Liver (tissue), 8 donors: ENCODE measurements at regions not wholly inside any gene's neighbourhood (a gene's known extent, or its start where the extent isn't known, plus 50 kb on each side); places are given as distances from the start of the nearest gene placed in this dataset.

Source experiments
- DNase-seq: peaks from one replicate; pipeline ENCODE4 v3.0.0-alpha.2; 2017; ENCODE audit warnings: low spot score
- H3K27ac ChIP-seq, 2 donors: one replicate each; pipeline ENCODE4 v1.7.0; 2013; ENCODE audit warnings: inconsistent platforms in 2 of 2, low read length in 2 of 2, control low read depth in 1 of 2, low read depth in 1 of 2, mild to moderate bottlenecking in 1 of 2
- H3K27me3 ChIP-seq, 4 donors: one replicate each; pipeline versions ENCODE4 v1.6.1 to v1.7.0; 2013; ENCODE audit warnings: low read length in 3 of 4, inconsistent platforms in 1 of 4, mild to moderate bottlenecking in 1 of 4, moderate library complexity in 1 of 4; ENCODE audit not compliant: control insufficient read depth in 4 of 4, insufficient read depth in 4 of 4
- H3K36me3 ChIP-seq, 4 donors: one replicate each; pipeline versions ENCODE4 v1.6.1 to v1.7.0; 2013; ENCODE audit warnings: low read length in 3 of 4, mild to moderate bottlenecking in 3 of 4, low read depth in 1 of 4, moderate library complexity in 1 of 4; ENCODE audit not compliant: control insufficient read depth in 4 of 4, insufficient read depth in 3 of 4
- H3K4me1 ChIP-seq, 4 donors: one replicate each; pipeline versions ENCODE4 v1.6.1 to v1.7.0; 2013; ENCODE audit warnings: low read length in 3 of 4, mild to moderate bottlenecking in 3 of 4, moderate library complexity in 1 of 4; ENCODE audit not compliant: control insufficient read depth in 4 of 4, insufficient read depth in 4 of 4
- H3K4me3 ChIP-seq, 3 donors: one replicate each; pipeline versions ENCODE4 v1.6.1 to v1.7.0; 2013; ENCODE audit warnings: low read length in 3 of 3, control low read depth in 1 of 3, low read depth in 1 of 3, mild to moderate bottlenecking in 1 of 3
- H3K9ac ChIP-seq, 2 donors: one replicate each; pipeline ENCODE4 v1.7.0; 2013; ENCODE audit warnings: low read length in 2 of 2, mild to moderate bottlenecking in 2 of 2, moderate library complexity in 2 of 2, control low read depth in 1 of 2, low read depth in 1 of 2
- H3K9me3 ChIP-seq, 4 donors: one replicate each; pipeline versions ENCODE4 v1.6.1 to v1.7.0; 2013; ENCODE audit warnings: low read length in 3 of 4; ENCODE audit not compliant: control insufficient read depth in 4 of 4
- EGR1 ChIP-seq, 2 donors: IDR thresholded peaks; 2 replicates each; pipeline ENCODE4 v1.6.1; 2016 to 2018; ENCODE audit warnings: antibody characterized with exemption in 2 of 2, low read depth in 2 of 2
- FOXA1 ChIP-seq: IDR thresholded peaks from 2 replicates; pipeline ENCODE4 v1.6.1; 2016; ENCODE audit warnings: antibody characterized with exemption
- FOXA2 ChIP-seq: IDR thresholded peaks from 2 replicates; pipeline ENCODE4 v1.6.1; 2016; ENCODE audit warnings: antibody characterized with exemption
- GABPA ChIP-seq, 2 donors: IDR thresholded peaks in 1 of 2; conservative IDR thresholded peaks in 1 of 2; 2 replicates each; pipeline ENCODE4 v1.6.1; 2016; ENCODE audit warnings: antibody characterized with exemption in 2 of 2, mild to moderate bottlenecking in 1 of 2, moderate library complexity in 1 of 2
- HNF4A ChIP-seq, 2 donors: conservative IDR thresholded peaks; 2 replicates each; pipeline ENCODE4 v1.6.1; 2016; ENCODE audit warnings: antibody characterized with exemption in 2 of 2, mild to moderate bottlenecking in 2 of 2
- HNF4G ChIP-seq: IDR thresholded peaks from 2 replicates; pipeline ENCODE4 v1.6.1; 2016; ENCODE audit warnings: antibody characterized with exemption
- JUND ChIP-seq, 2 donors: IDR thresholded peaks; 2 replicates each; pipeline ENCODE4 v1.6.1; 2016; ENCODE audit warnings: antibody characterized with exemption in 2 of 2
- NR2F2 ChIP-seq: IDR thresholded peaks from 2 replicates; pipeline ENCODE4 v1.6.1; 2016; ENCODE audit warnings: antibody characterized with exemption
- RAD21 ChIP-seq, 2 donors: IDR thresholded peaks; 2 replicates each; pipeline ENCODE4 v1.6.1; 2016; ENCODE audit warnings: antibody characterized with exemption in 2 of 2, mild to moderate bottlenecking in 2 of 2
- RXRA ChIP-seq, 2 donors: IDR thresholded peaks; 2 replicates each; pipeline ENCODE4 v1.6.1; 2017 to 2018; ENCODE audit warnings: antibody characterized with exemption in 2 of 2, mild to moderate bottlenecking in 1 of 2
- SP1 ChIP-seq: IDR thresholded peaks from 2 replicates; pipeline ENCODE4 v1.6.1; 2018; ENCODE audit warnings: antibody characterized with exemption, mild to moderate bottlenecking
- TAF1 ChIP-seq: conservative IDR thresholded peaks from 2 replicates; pipeline ENCODE4 v1.6.1; 2016; ENCODE audit warnings: antibody characterized with exemption, mild to moderate bottlenecking
- YY1 ChIP-seq: IDR thresholded peaks from 2 replicates; pipeline ENCODE4 v1.6.1; 2016; ENCODE audit warnings: antibody characterized with exemption, mild to moderate bottlenecking
- WGBS: extraction: QIAGEN DNeasy Blood & Tissue Kit; methylation state at CpG from one replicate; pipeline ENCODE4 v1.1.7; 2013; 5-methylcytosine and 5-hydroxymethylcytosine counted together
- TF ChIP-seq, protein P1 (sequence below): IDR thresholded peaks from 2 replicates; pipeline ENCODE4 v1.6.1; 2016; ENCODE audit warnings: antibody characterized with exemption
- TF ChIP-seq, protein P2 (sequence below): IDR thresholded peaks from 2 replicates; pipeline ENCODE4 v1.6.1; 2016; ENCODE audit warnings: antibody characterized with exemption
- TF ChIP-seq, protein P3 (sequence below): fragments of 150-350 bp; IDR thresholded peaks from 2 replicates; pipeline ENCODE4 v1.5.1; 2017; ENCODE audit warnings: improper control_type of control experiment, low read depth, low read length; ENCODE audit not compliant: missing input control
- TF ChIP-seq, protein P4 (sequence below): IDR thresholded peaks from 2 replicates; pipeline ENCODE4 v1.6.1; 2016; ENCODE audit warnings: antibody characterized with exemption
- TF ChIP-seq, protein P5 (sequence below): IDR thresholded peaks from 2 replicates; pipeline ENCODE4 v1.6.1; 2016; ENCODE audit warnings: antibody characterized with exemption, mild to moderate bottlenecking
- donor health status: healthy.
- donor health status: healthy.
- donor health status: healthy.
- donor health status: healthy.
- donor health status: healthy.

DNA sequence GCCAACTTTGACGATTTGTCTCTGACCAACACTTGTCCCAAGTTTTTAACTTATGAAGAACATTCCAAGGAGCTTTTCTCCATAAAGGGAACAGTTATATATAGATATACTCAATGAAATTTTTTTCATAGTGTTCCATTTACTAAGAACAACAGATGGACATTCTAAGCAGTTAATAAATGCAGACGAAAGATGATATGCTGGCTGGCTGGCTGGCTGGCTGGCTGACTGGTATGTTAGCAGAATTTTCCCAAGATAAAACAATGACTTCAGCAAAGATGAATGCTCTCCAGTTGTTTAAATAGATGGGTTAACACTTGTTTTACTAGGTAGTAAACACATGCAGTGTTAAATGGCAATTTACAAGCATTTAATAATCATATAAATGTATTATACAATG is 62.2 kb downstream of the SPANXN3 start:
- Histone ChIP-seq H3K9me3 (no peaks in the 10 kb centered on the region), H3K4me3 (no peak overlapping the region), H3K36me3 (no peaks in the 10 kb centered on the region), H3K27me3 (no peaks in the 10 kb centered on the region), H3K4me1 (no peaks in the 10 kb centered on the region), H3K9ac (no peak overlapping the region), H3K27ac (no peak overlapping the region)
- WGBS, result 34% methylated on average over 2 of the region's 2 CpGs
- TF ChIP-seq HNF4A (conservative IDR thresholded peaks at IDR 0.05) (no peak), NR2F2 (no peak), HNF4G (no peak), GABPA (IDR thresholded peaks at IDR 0.05 in 1 of 2, conservative IDR thresholded peaks at IDR 0.05 in 1 of 2) (no peak), EGR1 (IDR thresholded peaks at IDR 0.05; ENCODE audit: low read depth in 2 of 2) (no peak), SP1 (no peak), RAD21 (IDR thresholded peaks at IDR 0.05) (no peak), FOXA1 (no peak), FOXA2 (no peak), YY1 (no peak), TAF1 (no peak), JUND (IDR thresholded peaks at IDR 0.05) (no peak), RXRA (IDR thresholded peaks at IDR 0.05) (no peak)
- TF ChIP-seq, protein P1, sequence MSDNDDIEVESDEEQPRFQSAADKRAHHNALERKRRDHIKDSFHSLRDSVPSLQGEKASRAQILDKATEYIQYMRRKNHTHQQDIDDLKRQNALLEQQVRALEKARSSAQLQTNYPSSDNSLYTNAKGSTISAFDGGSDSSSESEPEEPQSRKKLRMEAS, result no peak
- TF ChIP-seq, protein P2, sequence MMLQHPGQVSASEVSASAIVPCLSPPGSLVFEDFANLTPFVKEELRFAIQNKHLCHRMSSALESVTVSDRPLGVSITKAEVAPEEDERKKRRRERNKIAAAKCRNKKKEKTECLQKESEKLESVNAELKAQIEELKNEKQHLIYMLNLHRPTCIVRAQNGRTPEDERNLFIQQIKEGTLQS, result no peak
- TF ChIP-seq, protein P3, sequence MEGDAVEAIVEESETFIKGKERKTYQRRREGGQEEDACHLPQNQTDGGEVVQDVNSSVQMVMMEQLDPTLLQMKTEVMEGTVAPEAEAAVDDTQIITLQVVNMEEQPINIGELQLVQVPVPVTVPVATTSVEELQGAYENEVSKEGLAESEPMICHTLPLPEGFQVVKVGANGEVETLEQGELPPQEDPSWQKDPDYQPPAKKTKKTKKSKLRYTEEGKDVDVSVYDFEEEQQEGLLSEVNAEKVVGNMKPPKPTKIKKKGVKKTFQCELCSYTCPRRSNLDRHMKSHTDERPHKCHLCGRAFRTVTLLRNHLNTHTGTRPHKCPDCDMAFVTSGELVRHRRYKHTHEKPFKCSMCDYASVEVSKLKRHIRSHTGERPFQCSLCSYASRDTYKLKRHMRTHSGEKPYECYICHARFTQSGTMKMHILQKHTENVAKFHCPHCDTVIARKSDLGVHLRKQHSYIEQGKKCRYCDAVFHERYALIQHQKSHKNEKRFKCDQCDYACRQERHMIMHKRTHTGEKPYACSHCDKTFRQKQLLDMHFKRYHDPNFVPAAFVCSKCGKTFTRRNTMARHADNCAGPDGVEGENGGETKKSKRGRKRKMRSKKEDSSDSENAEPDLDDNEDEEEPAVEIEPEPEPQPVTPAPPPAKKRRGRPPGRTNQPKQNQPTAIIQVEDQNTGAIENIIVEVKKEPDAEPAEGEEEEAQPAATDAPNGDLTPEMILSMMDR, result no peak
- TF ChIP-seq, protein P4, sequence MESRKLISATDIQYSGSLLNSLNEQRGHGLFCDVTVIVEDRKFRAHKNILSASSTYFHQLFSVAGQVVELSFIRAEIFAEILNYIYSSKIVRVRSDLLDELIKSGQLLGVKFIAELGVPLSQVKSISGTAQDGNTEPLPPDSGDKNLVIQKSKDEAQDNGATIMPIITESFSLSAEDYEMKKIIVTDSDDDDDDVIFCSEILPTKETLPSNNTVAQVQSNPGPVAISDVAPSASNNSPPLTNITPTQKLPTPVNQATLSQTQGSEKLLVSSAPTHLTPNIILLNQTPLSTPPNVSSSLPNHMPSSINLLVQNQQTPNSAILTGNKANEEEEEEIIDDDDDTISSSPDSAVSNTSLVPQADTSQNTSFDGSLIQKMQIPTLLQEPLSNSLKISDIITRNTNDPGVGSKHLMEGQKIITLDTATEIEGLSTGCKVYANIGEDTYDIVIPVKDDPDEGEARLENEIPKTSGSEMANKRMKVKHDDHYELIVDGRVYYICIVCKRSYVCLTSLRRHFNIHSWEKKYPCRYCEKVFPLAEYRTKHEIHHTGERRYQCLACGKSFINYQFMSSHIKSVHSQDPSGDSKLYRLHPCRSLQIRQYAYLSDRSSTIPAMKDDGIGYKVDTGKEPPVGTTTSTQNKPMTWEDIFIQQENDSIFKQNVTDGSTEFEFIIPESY, result no peak
- TF ChIP-seq, protein P5, sequence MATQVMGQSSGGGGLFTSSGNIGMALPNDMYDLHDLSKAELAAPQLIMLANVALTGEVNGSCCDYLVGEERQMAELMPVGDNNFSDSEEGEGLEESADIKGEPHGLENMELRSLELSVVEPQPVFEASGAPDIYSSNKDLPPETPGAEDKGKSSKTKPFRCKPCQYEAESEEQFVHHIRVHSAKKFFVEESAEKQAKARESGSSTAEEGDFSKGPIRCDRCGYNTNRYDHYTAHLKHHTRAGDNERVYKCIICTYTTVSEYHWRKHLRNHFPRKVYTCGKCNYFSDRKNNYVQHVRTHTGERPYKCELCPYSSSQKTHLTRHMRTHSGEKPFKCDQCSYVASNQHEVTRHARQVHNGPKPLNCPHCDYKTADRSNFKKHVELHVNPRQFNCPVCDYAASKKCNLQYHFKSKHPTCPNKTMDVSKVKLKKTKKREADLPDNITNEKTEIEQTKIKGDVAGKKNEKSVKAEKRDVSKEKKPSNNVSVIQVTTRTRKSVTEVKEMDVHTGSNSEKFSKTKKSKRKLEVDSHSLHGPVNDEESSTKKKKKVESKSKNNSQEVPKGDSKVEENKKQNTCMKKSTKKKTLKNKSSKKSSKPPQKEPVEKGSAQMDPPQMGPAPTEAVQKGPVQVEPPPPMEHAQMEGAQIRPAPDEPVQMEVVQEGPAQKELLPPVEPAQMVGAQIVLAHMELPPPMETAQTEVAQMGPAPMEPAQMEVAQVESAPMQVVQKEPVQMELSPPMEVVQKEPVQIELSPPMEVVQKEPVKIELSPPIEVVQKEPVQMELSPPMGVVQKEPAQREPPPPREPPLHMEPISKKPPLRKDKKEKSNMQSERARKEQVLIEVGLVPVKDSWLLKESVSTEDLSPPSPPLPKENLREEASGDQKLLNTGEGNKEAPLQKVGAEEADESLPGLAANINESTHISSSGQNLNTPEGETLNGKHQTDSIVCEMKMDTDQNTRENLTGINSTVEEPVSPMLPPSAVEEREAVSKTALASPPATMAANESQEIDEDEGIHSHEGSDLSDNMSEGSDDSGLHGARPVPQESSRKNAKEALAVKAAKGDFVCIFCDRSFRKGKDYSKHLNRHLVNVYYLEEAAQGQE, result no peak
- no peak for DNase-seq
